Psoas muscle (tissue), 7 donors: ENCODE measurements at regions not wholly inside any gene's neighbourhood (a gene's known extent, or its start where the extent isn't known, plus 50 kb on each side); places are given as distances from the start of the nearest gene placed in this dataset.

ENCODE experiments used
- ATAC-seq, 4 donors: fragments of 200-7000 bp; cut with Tn5 transposase; one replicate each; pipeline ENCODE4 v1.9.1; 2020; ENCODE audit warnings: moderate library complexity in 3 of 4, mild to moderate bottlenecking in 2 of 4
- DNase-seq, 2 donors: peaks; one replicate each; pipeline ENCODE4 v3.0.0-alpha.2; 2020
- H3K27ac ChIP-seq: fragments of 200-600 bp; one replicate; pipeline ENCODE4 v1.8.0; 2022
- H3K27me3 ChIP-seq, 3 donors: fragments of 200-600 bp in 1 of 3; one replicate each; pipeline versions ENCODE4 v1.6.1 to v1.8.0; 2013 to 2022; ENCODE audit warnings: low read length in 2 of 3, mild to moderate bottlenecking in 2 of 3, moderate library complexity in 1 of 3; ENCODE audit not compliant: insufficient read depth in 3 of 3
- H3K36me3 ChIP-seq, 2 donors: fragments of 200-600 bp in 1 of 2; one replicate each; pipeline versions ENCODE4 v1.6.1 to v1.8.0; 2013 to 2022; ENCODE audit warnings: low read depth in 1 of 2, mild to moderate bottlenecking in 1 of 2, moderate library complexity in 1 of 2; ENCODE audit not compliant: insufficient read depth in 1 of 2
- H3K4me1 ChIP-seq: fragments of 200-600 bp; one replicate; pipeline ENCODE4 v1.8.0; 2022
- H3K4me3 ChIP-seq: fragments of 200-600 bp; one replicate; pipeline ENCODE4 v1.8.0; 2022; ENCODE audit warnings: mild to moderate bottlenecking
- H3K9me3 ChIP-seq: fragments of 200-600 bp; one replicate; pipeline ENCODE4 v1.8.0; 2022
- CTCF ChIP-seq: fragments of 200-600 bp; IDR thresholded peaks from one replicate; pipeline ENCODE4 v1.8.0; 2022; ENCODE audit warnings: antibody characterized with exemption
- WGBS, 3 donors: extraction: QIAGEN DNeasy Blood & Tissue Kit; methylation state at CpG; one replicate each; pipeline versions ENCODE4 v1.1.6 to v1.1.7; 2013; 5-methylcytosine and 5-hydroxymethylcytosine counted together
- intact Hi-C, 2 donors: fragments of 100-400 bp; cut with DNase I; formaldehyde crosslinking; loops; one replicate each; pipeline versions ENCODE4 v1.11.0 to v1.14.2; 2022
- donor health status: healthy with polysubstance abuse.
- donor health status: DM: no; HTN: no; CAD: no; lungs with moderate emphysema.
- donor health status: Bipolar disorder and iron deficiency.
- donor health status: healthy.
- donor health status: DM: yes; HTN: yes; CAD: no.
- donor health status: DM: no; HTN: no; CAD: no.
- donor health status: DM: yes; HTN: yes; CAD: no.

- intact Hi-C loops: no loop called here
- H3K9me3 ChIP-seq: no peaks in the 10 kb centered on the region
- H3K27ac ChIP-seq: no peak overlapping the region
- no peaks in the 10 kb centered on the region for H3K36me3 ChIP-seq
- peaks cover 0 to 2% (median 0%) of the 10 kb centered on the region in 3 donors for H3K27me3 ChIP-seq
- no peaks in the 10 kb centered on the region for H3K4me1 ChIP-seq
- ATAC-seq (no peak), DNase-seq (no peak)
- WGBS, 3 donors: 78 to 91% (median 86%) methylated on average over 4 of the region's 4 CpGs
- H3K4me3 ChIP-seq: no peak overlapping the region
- TF ChIP-seq CTCF: no peak
These were observed 144.4 kb downstream of the MAGEB17 start for GRCh38 chrX:16311671-16312070.

GRCh38 chrX:16312761-16313623, 145.7 kb downstream of the MAGEB17 start:
- DNase-seq (no peak), ATAC-seq (no peak)
- Histone ChIP-seq H3K4me1 (no peaks in the 10 kb centered on the region), H3K27ac (no peak overlapping the region), H3K27me3 (peaks cover 0 to 2% (median 0%) of the 10 kb centered on the region in 3 donors), H3K4me3 (no peak overlapping the region), H3K9me3 (no peaks in the 10 kb centered on the region), H3K36me3 (no peaks in the 10 kb centered on the region)
- no peak for TF ChIP-seq CTCF
- 47 to 73% (median 66%) methylated on average over 12 to 13 of the region's 13 CpGs for WGBS, 3 donors
- intact Hi-C loops: no loop called here

GRCh38 chrX:16316331-16316730, 149.1 kb downstream of the MAGEB17 start:
- no peaks in the 10 kb centered on the region for H3K9me3 ChIP-seq
- H3K4me1 ChIP-seq: no peaks in the 10 kb centered on the region
- no peak for ATAC-seq
- no peak for DNase-seq
- no peak overlapping the region for H3K27ac ChIP-seq
- no peak for TF ChIP-seq CTCF
- H3K27me3 ChIP-seq: peaks cover 0 to 2% (median 0%) of the 10 kb centered on the region in 3 donors
- H3K36me3 ChIP-seq: no peaks in the 10 kb centered on the region
- WGBS, 3 donors: 69 to 81% (median 71%) methylated on average over 4 of the region's 4 CpGs
- intact Hi-C loops: no loop called here
- no peak overlapping the region for H3K4me3 ChIP-seq

GRCh38 chrX:16319929-16320328, 152.6 kb downstream of the MAGEB17 start:
- Histone ChIP-seq H3K4me3 (no peak overlapping the region), H3K36me3 (no peaks in the 10 kb centered on the region), H3K27me3 (peaks cover 0 to 2% (median 0%) of the 10 kb centered on the region in 3 donors), H3K9me3 (no peaks in the 10 kb centered on the region), H3K27ac (no peak overlapping the region), H3K4me1 (no peaks in the 10 kb centered on the region)
- 70 to 79% (median 73%) methylated on average over 2 of the region's 2 CpGs for WGBS, 3 donors
- DNase-seq: no peak
- intact Hi-C loops: no loop called here
- no peak for ATAC-seq
- TF ChIP-seq CTCF: no peak
